GM12891 (cell line): ENCODE measurements at regions not wholly inside any gene's neighbourhood (a gene's known extent, or its start where the extent isn't known, plus 50 kb on each side); places are given as distances from the start of the nearest gene placed in this dataset.

Source experiments
- POLR2A ChIP-seq: IDR thresholded peaks from 2 replicates; pipeline ENCODE4 v1.6.1; 2011; ENCODE audit warnings: low read depth, low read length, control low read depth
- POLR2AphosphoS5 ChIP-seq: IDR thresholded peaks from 2 replicates; pipeline ENCODE4 v1.6.1; 2011; ENCODE audit warnings: low read depth, low read length, control low read depth
- POU2F2 ChIP-seq: IDR thresholded peaks from 2 replicates; pipeline ENCODE4 v1.6.1; 2011; ENCODE audit warnings: low read depth, mild to moderate bottlenecking, control low read depth, low read length, moderate library complexity
- SPI1 ChIP-seq: IDR thresholded peaks from 2 replicates; pipeline ENCODE4 v1.6.1; 2011; ENCODE audit warnings: low read depth, low read length, control low read depth
- TAF1 ChIP-seq: IDR thresholded peaks from 2 replicates; pipeline ENCODE4 v1.6.1; 2011; ENCODE audit warnings: low read depth, low read length, control low read depth

DNA sequence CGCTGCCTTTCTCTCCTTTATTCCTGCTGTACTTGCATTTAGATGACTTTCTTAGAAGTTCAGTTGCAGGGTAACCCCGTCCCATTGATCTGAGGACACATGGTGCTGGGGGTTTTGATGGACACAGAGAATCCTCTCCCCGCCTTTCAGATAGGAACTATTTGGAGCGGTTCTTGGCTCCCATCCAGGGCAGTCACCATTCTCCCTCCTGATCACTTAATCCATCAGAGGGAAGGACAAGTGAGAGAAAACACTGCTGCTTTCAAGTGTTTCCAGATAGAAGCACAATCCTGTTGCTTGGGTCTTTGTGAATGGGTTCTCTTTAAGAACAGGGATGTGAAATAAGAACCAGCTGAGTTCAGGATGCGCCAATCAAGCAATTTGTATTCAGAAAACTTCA lies 85.2 kb downstream of the IRX1 start:
- TF ChIP-seq POLR2AphosphoS5 (no peak), POLR2A (no peak), POU2F2 (no peak), TAF1 (no peak), SPI1 (no peak)
